D721Med (cell line): ENCODE measurements at regions not wholly inside any gene's neighbourhood (a gene's known extent, or its start where the extent isn't known, plus 50 kb on each side); places are given as distances from the start of the nearest gene placed in this dataset.
"Not testable (repeated sequence)": the region's sequence is repeated elsewhere in the genome, so short reads cannot be mapped to it uniquely, and the experiment has no call there.

ENCODE experiments used
- DNase-seq: peaks from one replicate; pipeline ENCODE4 v3.0.0; 2011; ENCODE audit warnings: low spot score; ENCODE audit not compliant: insufficient read length
- FAIRE-seq: peaks from 2 replicates; lab custom pipeline; 2011; peaks lifted over from hg19 to GRCh38; lab: Jason Lieb, UNC
- TF ChIP-seq, protein P1 (sequence below): IDR thresholded peaks from 2 replicates; pipeline ENCODE4 v1.5.1; 2012; ENCODE audit warnings: mild to moderate bottlenecking, control low read depth; ENCODE audit not compliant: insufficient read depth; ENCODE audit errors: missing control alignments

DNA sequence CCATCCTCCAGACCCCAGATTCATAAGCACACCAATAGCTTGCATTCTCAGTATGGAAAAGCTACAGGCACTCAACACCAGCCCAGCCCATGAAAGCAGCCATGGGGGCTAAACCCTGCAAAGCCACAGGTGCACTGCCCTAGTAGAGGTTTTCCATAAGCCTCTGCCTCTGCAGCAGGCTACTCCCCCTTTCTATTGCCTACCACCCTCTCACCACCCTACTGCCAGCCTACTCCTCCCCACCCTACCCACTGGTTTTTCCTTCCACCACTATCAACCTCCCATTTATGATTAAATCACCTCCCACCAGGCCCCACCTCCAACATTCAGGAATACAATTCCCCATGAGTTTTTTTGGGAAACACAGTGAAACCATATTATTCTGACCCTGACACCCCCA, 96.4 kb upstream of the TEKT4 start:
- no peak for DNase-seq
- FAIRE-seq = no peak
- TF ChIP-seq, protein P1, sequence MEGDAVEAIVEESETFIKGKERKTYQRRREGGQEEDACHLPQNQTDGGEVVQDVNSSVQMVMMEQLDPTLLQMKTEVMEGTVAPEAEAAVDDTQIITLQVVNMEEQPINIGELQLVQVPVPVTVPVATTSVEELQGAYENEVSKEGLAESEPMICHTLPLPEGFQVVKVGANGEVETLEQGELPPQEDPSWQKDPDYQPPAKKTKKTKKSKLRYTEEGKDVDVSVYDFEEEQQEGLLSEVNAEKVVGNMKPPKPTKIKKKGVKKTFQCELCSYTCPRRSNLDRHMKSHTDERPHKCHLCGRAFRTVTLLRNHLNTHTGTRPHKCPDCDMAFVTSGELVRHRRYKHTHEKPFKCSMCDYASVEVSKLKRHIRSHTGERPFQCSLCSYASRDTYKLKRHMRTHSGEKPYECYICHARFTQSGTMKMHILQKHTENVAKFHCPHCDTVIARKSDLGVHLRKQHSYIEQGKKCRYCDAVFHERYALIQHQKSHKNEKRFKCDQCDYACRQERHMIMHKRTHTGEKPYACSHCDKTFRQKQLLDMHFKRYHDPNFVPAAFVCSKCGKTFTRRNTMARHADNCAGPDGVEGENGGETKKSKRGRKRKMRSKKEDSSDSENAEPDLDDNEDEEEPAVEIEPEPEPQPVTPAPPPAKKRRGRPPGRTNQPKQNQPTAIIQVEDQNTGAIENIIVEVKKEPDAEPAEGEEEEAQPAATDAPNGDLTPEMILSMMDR = no peak

DNA sequence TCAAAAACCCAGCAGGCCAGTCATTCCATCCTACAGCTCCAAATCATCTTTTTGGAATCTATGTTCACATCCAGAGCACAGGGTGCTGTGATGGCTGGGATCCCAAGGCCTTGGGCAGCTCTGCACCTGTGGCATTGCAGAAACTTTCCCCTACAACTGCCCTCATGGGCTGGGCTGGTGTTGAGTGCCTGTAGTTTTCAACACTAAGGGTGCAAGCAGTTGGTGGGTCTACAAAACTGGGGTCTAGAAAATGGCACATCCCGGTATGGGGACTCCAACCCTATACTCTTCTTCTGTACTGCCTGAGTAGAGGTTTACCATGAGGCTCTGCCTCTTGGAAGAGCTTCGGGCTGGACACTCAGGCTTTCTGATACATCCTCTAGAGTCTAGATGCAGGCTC, 95.2 kb upstream of the TEKT4 start:
- no peak for DNase-seq

DNA sequence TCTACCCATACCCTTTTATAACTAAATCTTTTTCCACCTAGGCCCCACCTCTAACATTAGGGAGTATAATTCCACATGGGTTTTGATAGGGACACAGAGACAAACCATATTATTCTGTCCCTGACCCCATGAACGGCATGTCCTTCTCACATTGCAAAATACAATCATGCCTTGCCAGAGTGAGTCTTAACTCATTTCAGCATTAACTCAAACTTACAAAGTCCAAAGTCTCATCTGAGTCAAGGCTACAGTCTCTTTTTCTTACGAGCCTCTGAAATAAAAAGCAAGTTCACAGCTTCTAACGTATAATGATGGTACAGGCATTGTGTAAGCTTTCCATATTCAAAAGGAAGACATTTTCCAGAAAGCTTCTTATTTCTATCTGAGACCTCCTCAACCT, 86.1 kb upstream of the TEKT4 start:
- FAIRE-seq, DNase-seq: not testable (repeated sequence)

More for the DNA sequence above, 95.2 kb upstream of the TEKT4 start:
- FAIRE-seq = no peak
- TF ChIP-seq, protein P1 = no peak

DNA sequence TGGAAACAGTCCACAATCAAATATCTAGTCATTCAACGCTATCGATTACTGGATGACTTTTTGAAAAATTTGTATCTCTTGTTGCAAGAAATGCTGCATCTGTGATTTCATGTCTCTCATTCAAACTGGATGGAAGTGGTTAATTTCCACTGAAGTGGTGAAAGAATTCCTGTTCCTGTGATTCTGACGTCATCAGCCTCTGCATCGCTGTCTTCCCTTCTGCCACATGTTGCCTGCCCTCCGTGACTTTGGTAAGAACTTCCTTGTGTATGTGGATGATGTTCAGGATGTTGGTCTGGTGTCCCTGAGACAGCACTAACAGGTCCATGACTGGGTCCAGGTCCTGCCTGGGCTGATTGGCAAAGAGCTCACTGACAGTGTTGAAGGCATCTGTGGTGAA, 84.8 kb upstream of the TEKT4 start:
- FAIRE-seq = not testable (repeated sequence)

DNA sequence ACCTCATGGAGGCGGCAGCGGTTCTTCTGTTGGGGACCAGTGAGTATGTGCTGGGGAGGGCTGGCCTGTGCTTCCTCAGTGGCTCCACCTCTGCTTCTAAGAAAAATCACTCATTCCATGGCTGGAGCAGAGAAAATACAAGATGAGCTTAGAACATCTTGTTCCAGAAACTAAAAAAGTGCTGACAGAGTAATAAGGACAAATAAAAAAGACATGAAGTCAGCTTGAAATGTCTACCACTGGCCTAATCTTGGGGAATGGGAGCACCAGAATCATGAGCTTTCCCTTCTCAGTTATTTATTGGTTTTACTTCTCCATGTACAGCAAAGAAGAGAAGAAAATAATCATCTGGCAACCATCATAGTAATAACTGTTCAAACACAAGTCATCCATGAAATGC, 81.1 kb upstream of the TEKT4 start:
- not testable (repeated sequence) for FAIRE-seq, DNase-seq

More for the DNA sequence above, 84.8 kb upstream of the TEKT4 start:
- not testable (repeated sequence) for DNase-seq

DNA sequence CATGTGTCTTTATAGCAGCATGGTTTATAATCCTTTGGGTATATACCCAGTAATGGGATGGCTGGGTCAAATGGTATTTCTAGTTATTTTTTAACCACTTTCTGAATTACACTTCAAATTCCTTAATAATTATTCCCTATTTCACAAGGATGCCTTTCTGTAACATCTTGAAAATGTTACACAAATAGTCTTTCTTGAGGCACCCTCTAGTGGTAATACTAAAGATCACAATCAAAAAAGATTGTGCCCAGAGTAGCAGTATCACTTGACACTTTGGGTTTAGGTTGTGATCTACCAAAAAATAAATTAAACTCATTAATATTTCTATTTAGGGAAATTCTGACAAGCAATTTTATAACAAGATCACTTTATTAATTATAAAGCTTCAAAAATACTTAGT, 74.0 kb upstream of the TEKT4 start:
- TF ChIP-seq, protein P1 = peak; percentile 44
- FAIRE-seq, DNase-seq: not testable (repeated sequence)
